GM23338 (cell line): ENCODE measurements at regions not wholly inside any gene's neighbourhood (a gene's known extent, or its start where the extent isn't known, plus 50 kb on each side); places are given as distances from the start of the nearest gene placed in this dataset.

ENCODE experiments used
- ATAC-seq: fragments of 200-7000 bp; cut with Tn5 transposase; 3 replicates; pipeline ENCODE4 v1.9.1; 2020
- DNase-seq: peaks from one replicate; pipeline ENCODE4 v3.0.0-alpha.2; 2015; ENCODE audit warnings: low spot score
- H2AFZ ChIP-seq: fragments of 200-600 bp; sonication (generic); 2 replicates; pipeline ENCODE4 v1.8.0; 2016; ENCODE audit warnings: antibody characterized with exemption, mild to moderate bottlenecking, moderate library complexity
- H3F3A ChIP-seq: fragments of 200-600 bp; sonication (generic); replicated peaks from 2 replicates; pipeline ENCODE4 v1.8.0; 2017; ENCODE audit warnings: antibody characterized with exemption, mixed run types, low read depth
- H3K27ac ChIP-seq: fragments of 200-600 bp; sonication (generic); 2 replicates; pipeline ENCODE4 v1.6.1; 2016; ENCODE audit warnings: low read depth
- H3K27me3 ChIP-seq: fragments of 200-600 bp; sonication (generic); 2 replicates; pipeline ENCODE4 v1.8.0; 2016; ENCODE audit warnings: mild to moderate bottlenecking, mixed run types, moderate library complexity; ENCODE audit not compliant: insufficient read depth
- H3K36me3 ChIP-seq: fragments of 200-600 bp; sonication (generic); 2 replicates; pipeline ENCODE4 v1.8.0; 2016; ENCODE audit warnings: mild to moderate bottlenecking; ENCODE audit not compliant: insufficient read depth
- H3K4me1 ChIP-seq: fragments of 200-600 bp; sonication (generic); 2 replicates; pipeline ENCODE4 v1.8.0; 2016; ENCODE audit warnings: mild to moderate bottlenecking, moderate library complexity; ENCODE audit not compliant: insufficient read depth
- H3K4me2 ChIP-seq: fragments of 200-600 bp; sonication (generic); 2 replicates; pipeline ENCODE4 v1.7.1; 2017; ENCODE audit warnings: mixed run types
- H3K4me3 ChIP-seq: fragments of 200-600 bp; sonication (generic); 2 replicates; pipeline ENCODE4 v1.6.1; 2016; ENCODE audit warnings: mixed run types
- H3K79me2 ChIP-seq: fragments of 200-600 bp; sonication (generic); replicated peaks from 2 replicates; pipeline ENCODE4 v1.8.0; 2017; ENCODE audit warnings: mild to moderate bottlenecking; ENCODE audit not compliant: insufficient read depth
- H3K9me2 ChIP-seq: fragments of 200-600 bp; sonication (generic); 2 replicates; pipeline ENCODE4 v1.8.0; 2017; ENCODE audit not compliant: insufficient read depth
- H4K20me1 ChIP-seq: fragments of 200-600 bp; sonication (generic); replicated peaks from 2 replicates; pipeline ENCODE4 v1.8.0; 2017; ENCODE audit warnings: mild to moderate bottlenecking; ENCODE audit not compliant: insufficient read depth
- H3K27ac Mint-ChIP-seq: 2 replicates; pipeline ENCODE4 v1.8.0; 2020; ENCODE audit warnings: inconsistent platforms, mild to moderate bottlenecking, moderate library complexity, mixed read lengths
- H3K27me3 Mint-ChIP-seq: 3 replicates; pipeline ENCODE4 v1.8.0; 2022; ENCODE audit warnings: low read depth, mild to moderate bottlenecking, moderate library complexity, mixed read lengths, inconsistent platforms; ENCODE audit not compliant: insufficient read depth, poor library complexity
- H3K36me3 Mint-ChIP-seq: 3 replicates; pipeline ENCODE4 v1.8.0; 2021; ENCODE audit warnings: low read depth, mild to moderate bottlenecking, inconsistent platforms, moderate library complexity, mixed read lengths
- H3K4me1 Mint-ChIP-seq: 3 replicates; pipeline ENCODE4 v1.8.0; 2020; ENCODE audit warnings: mild to moderate bottlenecking, inconsistent platforms, mixed read lengths
- H3K4me3 Mint-ChIP-seq: 3 replicates; pipeline ENCODE4 v1.8.0; 2021; ENCODE audit warnings: moderate library complexity, mild to moderate bottlenecking, inconsistent platforms, mixed read lengths
- H3K9me3 Mint-ChIP-seq: 3 replicates; pipeline ENCODE4 v1.8.0; 2020; ENCODE audit warnings: moderate library complexity, mild to moderate bottlenecking, inconsistent platforms, mixed read lengths
- CREB1 ChIP-seq: fragments of 250-450 bp; sonication (Bioruptor Pico); IDR thresholded peaks from 2 replicates; pipeline ENCODE4 v1.5.0; 2020; ENCODE audit warnings: low read depth, mild to moderate bottlenecking, moderate library complexity
- ETS1 ChIP-seq: IDR thresholded peaks from 2 replicates; pipeline ENCODE4 v1.6.1; 2016; ENCODE audit warnings: antibody characterized with exemption
- EZH2 ChIP-seq: fragments of 200-600 bp; sonication (generic); IDR thresholded peaks from one replicate; pipeline ENCODE4 v1.8.0; 2017; ENCODE audit warnings: antibody characterized with exemption, mild to moderate bottlenecking, low read depth; ENCODE audit not compliant: unreplicated experiment
- EZH2phosphoT487 ChIP-seq: fragments of 200-600 bp; sonication (generic); IDR thresholded peaks from one replicate; pipeline ENCODE4 v1.8.1; 2018; ENCODE audit warnings: antibody characterized with exemption; ENCODE audit not compliant: unreplicated experiment
- JUNB ChIP-seq: IDR thresholded peaks from one replicate; pipeline ENCODE4 v1.6.1; 2016; ENCODE audit warnings: antibody characterized with exemption; ENCODE audit not compliant: unreplicated experiment
- NANOG ChIP-seq: IDR thresholded peaks from 2 replicates; pipeline ENCODE4 v1.6.1; 2016; ENCODE audit warnings: antibody characterized with exemption, borderline replicate concordance
- POLR2AphosphoS5 ChIP-seq: IDR thresholded peaks from 2 replicates; pipeline ENCODE4 v1.6.1; 2016; ENCODE audit warnings: antibody characterized with exemption, low read depth
- REST ChIP-seq: IDR thresholded peaks from one replicate; pipeline ENCODE4 v1.6.1; 2018; ENCODE audit warnings: antibody characterized with exemption; ENCODE audit not compliant: unreplicated experiment
- STAT1 ChIP-seq: IDR thresholded peaks from one replicate; pipeline ENCODE4 v1.6.1; 2016; ENCODE audit warnings: antibody characterized with exemption; ENCODE audit not compliant: unreplicated experiment
- ZNF114 ChIP-seq: fragments of 250-450 bp; sonication (Bioruptor Pico); IDR thresholded peaks from 2 replicates; pipeline ENCODE4 v1.5.0; 2020; ENCODE audit warnings: mild to moderate bottlenecking, moderate library complexity
- ZNF331 ChIP-seq: fragments of 250-450 bp; sonication (Bioruptor Pico); IDR thresholded peaks from 2 replicates; pipeline ENCODE4 v1.5.0; 2020; ENCODE audit warnings: low read depth, mild to moderate bottlenecking, moderate library complexity
- ZNF462 ChIP-seq: fragments of 250-450 bp; sonication (Bioruptor Pico); IDR thresholded peaks from 2 replicates; pipeline ENCODE4 v1.5.0; 2020; ENCODE audit warnings: mild to moderate bottlenecking, moderate library complexity
- TF ChIP-seq, protein P1 (sequence below), 2 experiments: fragments of 200-600 bp in 1 of 2; sonication (generic) in 1 of 2; conservative IDR thresholded peaks; 2 replicates each; pipeline versions ENCODE4 v1.5.1 to v1.6.1; 2016 to 2017; ENCODE audit warnings: antibody characterized with exemption in 2 of 2, low read depth in 2 of 2, mild to moderate bottlenecking in 2 of 2, moderate library complexity in 1 of 2

GRCh38 chr11:81548123-81548522 lies 1185.5 kb downstream of the FAM181B start:
- Histone ChIP-seq H4K20me1 (no peaks in the 10 kb centered on the region), H3K4me2 (no peak overlapping the region), H2AFZ (no peak overlapping the region), H3K4me3 (no peak overlapping the region), H3F3A (no peaks in the 10 kb centered on the region), H3K9me2 (no peaks in the 10 kb centered on the region), H3K27ac (no peak overlapping the region), H3K79me2 (no peaks in the 10 kb centered on the region), H3K27me3 (no peaks in the 10 kb centered on the region), H3K4me1 (no peaks in the 10 kb centered on the region), H3K36me3 (no peaks in the 10 kb centered on the region)
- Mint-ChIP-seq H3K4me1 (no peaks in the 10 kb centered on the region), H3K4me3 (no peak overlapping the region), H3K9me3 (no peaks in the 10 kb centered on the region), H3K36me3 (no peaks in the 10 kb centered on the region), H3K27me3 (peaks cover 2% of the 10 kb centered on the region), H3K27ac (no peak overlapping the region)
- DNase-seq (no peak), ATAC-seq (no peak)
- no peak for TF ChIP-seq ZNF462 (CRISPR knock-in tag)
- no peak for TF ChIP-seq EZH2phosphoT487
- TF ChIP-seq JUNB, result no peak
- TF ChIP-seq STAT1, result no peak
- no peak for TF ChIP-seq CREB1 (CRISPR knock-in tag)
- no peak for TF ChIP-seq ETS1
- TF ChIP-seq REST, result no peak
- no peak for TF ChIP-seq POLR2AphosphoS5
- no peak for TF ChIP-seq ZNF114 (CRISPR knock-in tag)
- TF ChIP-seq ZNF331 (CRISPR knock-in tag), result no peak
- TF ChIP-seq NANOG, result no peak
- TF ChIP-seq, protein P1, sequence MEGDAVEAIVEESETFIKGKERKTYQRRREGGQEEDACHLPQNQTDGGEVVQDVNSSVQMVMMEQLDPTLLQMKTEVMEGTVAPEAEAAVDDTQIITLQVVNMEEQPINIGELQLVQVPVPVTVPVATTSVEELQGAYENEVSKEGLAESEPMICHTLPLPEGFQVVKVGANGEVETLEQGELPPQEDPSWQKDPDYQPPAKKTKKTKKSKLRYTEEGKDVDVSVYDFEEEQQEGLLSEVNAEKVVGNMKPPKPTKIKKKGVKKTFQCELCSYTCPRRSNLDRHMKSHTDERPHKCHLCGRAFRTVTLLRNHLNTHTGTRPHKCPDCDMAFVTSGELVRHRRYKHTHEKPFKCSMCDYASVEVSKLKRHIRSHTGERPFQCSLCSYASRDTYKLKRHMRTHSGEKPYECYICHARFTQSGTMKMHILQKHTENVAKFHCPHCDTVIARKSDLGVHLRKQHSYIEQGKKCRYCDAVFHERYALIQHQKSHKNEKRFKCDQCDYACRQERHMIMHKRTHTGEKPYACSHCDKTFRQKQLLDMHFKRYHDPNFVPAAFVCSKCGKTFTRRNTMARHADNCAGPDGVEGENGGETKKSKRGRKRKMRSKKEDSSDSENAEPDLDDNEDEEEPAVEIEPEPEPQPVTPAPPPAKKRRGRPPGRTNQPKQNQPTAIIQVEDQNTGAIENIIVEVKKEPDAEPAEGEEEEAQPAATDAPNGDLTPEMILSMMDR (conservative IDR thresholded peaks at IDR 0.05; ENCODE audit: low read depth in 2 of 2), result no peak
- no peak for TF ChIP-seq EZH2
